ENCODE measurements at regions not wholly inside any gene's neighbourhood (a gene's known extent, or its start where the extent isn't known, plus 50 kb on each side); places are given as distances from the start of the nearest gene placed in this dataset.
"Not testable (repeated sequence)": the region's sequence is repeated elsewhere in the genome, so short reads cannot be mapped to it uniquely, and the experiment has no call there.

GRCh38 chr16:29287246-29287645 lies 119.3 kb downstream of the NPIPB11 start:
- H3K36me3 Mint-ChIP-seq; H3K27ac Mint-ChIP-seq; H3K36me3 ChIP-seq (ENCODE audit: control insufficient read depth in 2 of 2, extremely low read depth in 1 of 2, insufficient read depth in 1 of 2, low read length in 1 of 2); H3K27me3 Mint-ChIP-seq; ATAC-seq (replicated peaks in 1 of 4); CTCF ChIA-PET; POLR2A ChIA-PET; H3K4me3 ChIP-seq (ENCODE audit: control insufficient read depth in 1 of 2, extremely low read depth in 1 of 2, low read length in 1 of 2); DNase-seq; H3K4me3 Mint-ChIP-seq; H3K9me3 Mint-ChIP-seq; H3K27ac ChIP-seq (ENCODE audit: low read length); H3K27me3 ChIP-seq (replicated peaks in 1 of 2; ENCODE audit: control insufficient read depth in 2 of 2, extremely low read depth in 1 of 2, insufficient read depth in 2 of 2, low read length in 1 of 2); H3K9me3 ChIP-seq: not testable (repeated sequence)
- peaks cover 10 to 19% (median 19%) of the 10 kb centered on the region in 3 donors for H3K4me1 Mint-ChIP-seq
- 100% methylated on average over 2 of the region's 5 CpGs for WGBS (ENCODE audit: insufficient coverage)
- H3K4me1 ChIP-seq (ENCODE audit: control insufficient read depth in 1 of 2, extremely low read depth in 1 of 2, insufficient read depth in 2 of 2, low read length in 2 of 2) = peaks cover 9 to 17% of the 10 kb centered on the region in 2 experiments

- peaks cover 9 to 15% of the 10 kb centered on the region in 2 experiments for H3K4me1 ChIP-seq (ENCODE audit: control insufficient read depth in 1 of 2, extremely low read depth in 1 of 2, insufficient read depth in 2 of 2, low read length in 2 of 2)
- H3K4me3 Mint-ChIP-seq = not testable (repeated sequence)
Observed at GRCh38 chr16:29286796-29287195, 119.7 kb downstream of the NPIPB11 start.

GRCh38 chr16:29286161-29286560 lies 120.3 kb downstream of the NPIPB11 start:
- 94% methylated on average over 14 of the region's 15 CpGs for WGBS (ENCODE audit: insufficient coverage)
- POLR2A ChIA-PET; H3K4me1 ChIP-seq (ENCODE audit: control insufficient read depth in 1 of 2, extremely low read depth in 1 of 2, insufficient read depth in 2 of 2, low read length in 2 of 2); H3K9me3 Mint-ChIP-seq; ATAC-seq (replicated peaks in 1 of 4); H3K9me3 ChIP-seq; CTCF ChIA-PET; H3K27me3 Mint-ChIP-seq; H3K36me3 Mint-ChIP-seq; DNase-seq; H3K27ac Mint-ChIP-seq; H3K4me3 Mint-ChIP-seq; H3K36me3 ChIP-seq (ENCODE audit: control insufficient read depth in 2 of 2, extremely low read depth in 1 of 2, insufficient read depth in 1 of 2, low read length in 1 of 2); H3K4me3 ChIP-seq (ENCODE audit: control insufficient read depth in 1 of 2, extremely low read depth in 1 of 2, low read length in 1 of 2); H3K27ac ChIP-seq (ENCODE audit: low read length); H3K27me3 ChIP-seq (replicated peaks in 1 of 2; ENCODE audit: control insufficient read depth in 2 of 2, extremely low read depth in 1 of 2, insufficient read depth in 2 of 2, low read length in 1 of 2): not testable (repeated sequence)
- peaks cover 10 to 19% (median 19%) of the 10 kb centered on the region in 3 donors for H3K4me1 Mint-ChIP-seq

More at GRCh38 chr16:29286796-29287195, 119.7 kb downstream of the NPIPB11 start:
- H3K27ac ChIP-seq (ENCODE audit: low read length); H3K27ac Mint-ChIP-seq; H3K27me3 Mint-ChIP-seq; H3K36me3 Mint-ChIP-seq; DNase-seq; H3K27me3 ChIP-seq (replicated peaks in 1 of 2; ENCODE audit: control insufficient read depth in 2 of 2, extremely low read depth in 1 of 2, insufficient read depth in 2 of 2, low read length in 1 of 2); POLR2A ChIA-PET; H3K9me3 Mint-ChIP-seq; H3K36me3 ChIP-seq (ENCODE audit: control insufficient read depth in 2 of 2, extremely low read depth in 1 of 2, insufficient read depth in 1 of 2, low read length in 1 of 2); CTCF ChIA-PET; ATAC-seq (replicated peaks in 1 of 4); H3K4me3 ChIP-seq (ENCODE audit: control insufficient read depth in 1 of 2, extremely low read depth in 1 of 2, low read length in 1 of 2); H3K9me3 ChIP-seq: not testable (repeated sequence)
- 96% methylated on average over 13 of the region's 19 CpGs for WGBS (ENCODE audit: insufficient coverage)
- peaks cover 10 to 19% (median 19%) of the 10 kb centered on the region in 3 donors for H3K4me1 Mint-ChIP-seq

- H3K36me3 ChIP-seq (ENCODE audit: control insufficient read depth in 2 of 2, extremely low read depth in 1 of 2, insufficient read depth in 1 of 2, low read length in 1 of 2); H3K27ac Mint-ChIP-seq; POLR2A ChIA-PET; H3K36me3 Mint-ChIP-seq; H3K27me3 ChIP-seq (replicated peaks in 1 of 2; ENCODE audit: control insufficient read depth in 2 of 2, extremely low read depth in 1 of 2, insufficient read depth in 2 of 2, low read length in 1 of 2); DNase-seq; H3K4me3 ChIP-seq (ENCODE audit: control insufficient read depth in 1 of 2, extremely low read depth in 1 of 2, low read length in 1 of 2); H3K9me3 ChIP-seq; H3K4me1 ChIP-seq (ENCODE audit: control insufficient read depth in 1 of 2, extremely low read depth in 1 of 2, insufficient read depth in 2 of 2, low read length in 2 of 2); H3K27me3 Mint-ChIP-seq; H3K27ac ChIP-seq (ENCODE audit: low read length); H3K9me3 Mint-ChIP-seq: not testable (repeated sequence)
- WGBS (ENCODE audit: insufficient coverage) = 55% methylated on average over 20 of the region's 32 CpGs
- Mint-ChIP-seq H3K4me3 (peak overlapping the region in 2 of 3 donors; percentile 17 to 67), H3K4me1 (peaks cover 10 to 14% (median 13%) of the 10 kb centered on the region in 3 donors)
- CTCF ChIA-PET = interaction anchor here in 1 of 2 donors (0.6 kb wide), 1 partner anchor 437 kb away, joined by 7 read pairs; no protein-coding TSS in a partner anchor
- ATAC-seq (replicated peaks in 1 of 4) = peak in 3 of 4 experiments; percentile 38 to 49 (median 43)
Observed at GRCh38 chr16:29285151-29285885, 121.2 kb downstream of the NPIPB11 start.

- H3K9me3 ChIP-seq; H3K4me1 ChIP-seq (ENCODE audit: control insufficient read depth in 1 of 2, extremely low read depth in 1 of 2, insufficient read depth in 2 of 2, low read length in 2 of 2); H3K27me3 Mint-ChIP-seq; H3K27ac Mint-ChIP-seq; H3K27me3 ChIP-seq (replicated peaks in 1 of 2; ENCODE audit: control insufficient read depth in 2 of 2, extremely low read depth in 1 of 2, insufficient read depth in 2 of 2, low read length in 1 of 2); H3K9me3 Mint-ChIP-seq; CTCF ChIA-PET; POLR2A ChIA-PET; DNase-seq; H3K27ac ChIP-seq (ENCODE audit: low read length); H3K36me3 ChIP-seq (ENCODE audit: control insufficient read depth in 2 of 2, extremely low read depth in 1 of 2, insufficient read depth in 1 of 2, low read length in 1 of 2); H3K4me3 ChIP-seq (ENCODE audit: control insufficient read depth in 1 of 2, extremely low read depth in 1 of 2, low read length in 1 of 2): not testable (repeated sequence)
- Mint-ChIP-seq H3K4me3 (peak overlapping the region in 2 of 3 donors; percentile 2 to 67), H3K4me1 (peaks cover 10 to 14% (median 12%) of the 10 kb centered on the region in 3 donors), H3K36me3 (peaks cover 12% of the 10 kb centered on the region)
- peak in 3 of 4 experiments; percentile 24 to 38 (median 31) for ATAC-seq (replicated peaks in 1 of 4)
- no CpG with 5 or more reads among the region's 5 CpGs for WGBS (ENCODE audit: insufficient coverage)
Observed at GRCh38 chr16:29284723-29285122, 121.8 kb downstream of the NPIPB11 start.

- H3K4me1 ChIP-seq (ENCODE audit: control insufficient read depth in 1 of 2, extremely low read depth in 1 of 2, insufficient read depth in 2 of 2, low read length in 2 of 2); ATAC-seq (replicated peaks in 1 of 4); H3K27me3 ChIP-seq (replicated peaks in 1 of 2; ENCODE audit: control insufficient read depth in 2 of 2, extremely low read depth in 1 of 2, insufficient read depth in 2 of 2, low read length in 1 of 2); H3K9me3 ChIP-seq; CTCF ChIA-PET; H3K4me3 Mint-ChIP-seq; H3K36me3 ChIP-seq (ENCODE audit: control insufficient read depth in 2 of 2, extremely low read depth in 1 of 2, insufficient read depth in 1 of 2, low read length in 1 of 2); H3K27ac Mint-ChIP-seq; H3K9me3 Mint-ChIP-seq; H3K4me3 ChIP-seq (ENCODE audit: control insufficient read depth in 1 of 2, extremely low read depth in 1 of 2, low read length in 1 of 2); H3K27ac ChIP-seq (ENCODE audit: low read length); H3K27me3 Mint-ChIP-seq; DNase-seq; POLR2A ChIA-PET: not testable (repeated sequence)
- Mint-ChIP-seq H3K36me3 (peaks cover 12% of the 10 kb centered on the region), H3K4me1 (peaks cover 10 to 14% (median 12%) of the 10 kb centered on the region in 3 donors)
- no CpG with 5 or more reads among the region's 4 CpGs for WGBS (ENCODE audit: insufficient coverage)
Observed at GRCh38 chr16:29284159-29284558, 122.4 kb downstream of the NPIPB11 start.

Data from T-cell (primary cell).